LNCaP clone FGC (cell line): ENCODE measurements at regions not wholly inside any gene's neighbourhood (a gene's known extent, or its start where the extent isn't known, plus 50 kb on each side); places are given as distances from the start of the nearest gene placed in this dataset.

Experiments used
- DNase-seq: peaks from one replicate; pipeline ENCODE4 v3.0.0-alpha.2; 2011; ENCODE audit warnings: low read depth
- H3K4me3 ChIP-seq: 2 replicates; pipeline ENCODE4 v1.5.1; 2011; ENCODE audit warnings: mild to moderate bottlenecking, low read depth, low read length, control low read depth
- CTCF ChIP-seq: IDR thresholded peaks from 2 replicates; pipeline ENCODE4 v1.5.1; 2012; ENCODE audit warnings: mild to moderate bottlenecking; ENCODE audit not compliant: control insufficient read depth, insufficient read depth; ENCODE audit errors: extremely low read depth

GRCh38 chr15:97648728-97649127 lies 311.8 kb upstream of the ARRDC4 start:
- H3K4me3 ChIP-seq = no peak overlapping the region
- TF ChIP-seq CTCF = no peak
- no peak for DNase-seq

- H3K4me3 ChIP-seq = no peak overlapping the region
- TF ChIP-seq CTCF = no peak
- DNase-seq = no peak
These were observed 308.5 kb upstream of the ARRDC4 start for GRCh38 chr15:97652041-97652440.

GRCh38 chr15:97652700-97653167 lies 307.8 kb upstream of the ARRDC4 start:
- TF ChIP-seq CTCF = no peak
- DNase-seq = no peak
- H3K4me3 ChIP-seq = no peak overlapping the region; the same call in 1 of the 2 replicates

- no peak for TF ChIP-seq CTCF
- DNase-seq = no peak
- no peak overlapping the region for H3K4me3 ChIP-seq
These were observed 306.6 kb upstream of the ARRDC4 start for GRCh38 chr15:97653896-97654295.

- H3K4me3 ChIP-seq = no peak overlapping the region
- no peak for TF ChIP-seq CTCF
- no peak for DNase-seq
These were observed 305.9 kb upstream of the ARRDC4 start for GRCh38 chr15:97654481-97655076.

- no peak for TF ChIP-seq CTCF
These were observed 298.7 kb upstream of the ARRDC4 start for GRCh38 chr15:97661796-97662195.

GRCh38 chr15:97672586-97672985 lies 287.9 kb upstream of the ARRDC4 start:
- no peak overlapping the region for H3K4me3 ChIP-seq
- no peak for DNase-seq
- TF ChIP-seq CTCF = no peak

More at GRCh38 chr15:97661796-97662195, 298.7 kb upstream of the ARRDC4 start:
- no peak overlapping the region for H3K4me3 ChIP-seq
- DNase-seq = no peak
